HUES64 (cell line): ENCODE measurements at regions not wholly inside any gene's neighbourhood (a gene's known extent, or its start where the extent isn't known, plus 50 kb on each side); places are given as distances from the start of the nearest gene placed in this dataset.
"Not testable (repeated sequence)": the region's sequence is repeated elsewhere in the genome, so short reads cannot be mapped to it uniquely, and the experiment has no call there.

Source experiments
- H3K27ac ChIP-seq: 2 replicates; pipeline ENCODE4 v1.7.0; 2013; ENCODE audit warnings: low read depth, low read length, inconsistent platforms
- H3K27me3 ChIP-seq: 2 replicates; pipeline ENCODE4 v1.6.1; 2013; ENCODE audit warnings: mild to moderate bottlenecking, low read length; ENCODE audit not compliant: insufficient read depth
- H3K36me3 ChIP-seq: 2 replicates; pipeline ENCODE4 v1.6.1; 2013; ENCODE audit warnings: mild to moderate bottlenecking, low read length; ENCODE audit not compliant: insufficient read depth
- H3K4me1 ChIP-seq: 2 replicates; pipeline ENCODE4 v1.6.1; 2013; ENCODE audit warnings: mild to moderate bottlenecking, low read length, moderate library complexity; ENCODE audit not compliant: insufficient read depth
- H3K4me3 ChIP-seq: 2 replicates; pipeline ENCODE4 v1.5.1; 2013; ENCODE audit warnings: mild to moderate bottlenecking, low read length, moderate library complexity
- H3K9ac ChIP-seq: 2 replicates; pipeline ENCODE4 v1.6.1; 2013; ENCODE audit warnings: mild to moderate bottlenecking, low read depth, low read length
- H3K9me3 ChIP-seq: 2 replicates; pipeline ENCODE4 v1.6.1; 2013; ENCODE audit warnings: low read depth, low read length; ENCODE audit not compliant: insufficient read depth
- WGBS: fragments of 150-250, 120-280 bp; methylation state at CpG from one replicate; pipeline ENCODE4 v1.1.7; 2013; ENCODE audit warnings: missing lambda C conversion rate; 5-methylcytosine and 5-hydroxymethylcytosine counted together

- Histone ChIP-seq H3K9ac (no peak overlapping the region), H3K4me1 (peaks cover 5% of the 10 kb centered on the region; the same call in 1 of the 2 replicates), H3K27me3 (no peaks in the 10 kb centered on the region), H3K4me3 (no peak overlapping the region), H3K36me3 (no peaks in the 10 kb centered on the region), H3K9me3 (no peaks in the 10 kb centered on the region), H3K27ac (no peak overlapping the region)
- 91% methylated on average over 20 of the region's 22 CpGs for WGBS
Measured at GRCh38 chr7:142567201-142568075, 181.8 kb upstream of the PRSS1 start.

GRCh38 chr7:142566271-142566670 lies 183.0 kb upstream of the PRSS1 start:
- 94% methylated on average over 5 of the region's 5 CpGs for WGBS
- H3K36me3 ChIP-seq: no peaks in the 10 kb centered on the region
- no peak overlapping the region for H3K27ac ChIP-seq

GRCh38 chr7:142564125-142564524 lies 185.1 kb upstream of the PRSS1 start:
- WGBS: 89% methylated on average over 1 of the region's 3 CpGs
- not testable (repeated sequence) for H3K36me3 ChIP-seq, H3K4me1 ChIP-seq, H3K9ac ChIP-seq, H3K4me3 ChIP-seq, H3K9me3 ChIP-seq, H3K27ac ChIP-seq, H3K27me3 ChIP-seq

More at GRCh38 chr7:142566271-142566670, 183.0 kb upstream of the PRSS1 start:
- Histone ChIP-seq H3K4me1 (peaks cover 5% of the 10 kb centered on the region; the same call in 1 of the 2 replicates), H3K27me3 (no peaks in the 10 kb centered on the region), H3K9me3 (no peaks in the 10 kb centered on the region), H3K4me3 (no peak overlapping the region), H3K9ac (no peak overlapping the region)

GRCh38 chr7:142563470-142563869 lies 185.8 kb upstream of the PRSS1 start:
- H3K9me3 ChIP-seq: no peaks in the 10 kb centered on the region
- no peaks in the 10 kb centered on the region for H3K27me3 ChIP-seq
- H3K9ac ChIP-seq: no peak overlapping the region
- H3K36me3 ChIP-seq: no peaks in the 10 kb centered on the region
- 94% methylated on average over 1 of the region's 1 CpG for WGBS
- no peak overlapping the region for H3K27ac ChIP-seq
- peaks cover 3% of the 10 kb centered on the region; the same call in 1 of the 2 replicates for H3K4me1 ChIP-seq
- no peak overlapping the region for H3K4me3 ChIP-seq

- no peaks in the 10 kb centered on the region for H3K9me3 ChIP-seq
- H3K27ac ChIP-seq: no peak overlapping the region
- WGBS: 100% methylated on average over 1 of the region's 1 CpG
- H3K4me1 ChIP-seq: no peaks in the 10 kb centered on the region
- H3K36me3 ChIP-seq: no peaks in the 10 kb centered on the region
- no peak overlapping the region for H3K9ac ChIP-seq
- H3K27me3 ChIP-seq: no peaks in the 10 kb centered on the region
- H3K4me3 ChIP-seq: no peak overlapping the region
Measured at GRCh38 chr7:142562688-142563087, 186.6 kb upstream of the PRSS1 start.

GRCh38 chr7:142561396-142561795 lies 187.9 kb upstream of the PRSS1 start:
- not testable (repeated sequence) for H3K27me3 ChIP-seq, H3K9me3 ChIP-seq, H3K4me3 ChIP-seq, H3K4me1 ChIP-seq, H3K27ac ChIP-seq, H3K9ac ChIP-seq, H3K36me3 ChIP-seq
- WGBS: 92% methylated on average over 3 of the region's 3 CpGs

- not testable (repeated sequence) for H3K27ac ChIP-seq, H3K9ac ChIP-seq, H3K4me1 ChIP-seq, H3K4me3 ChIP-seq, H3K36me3 ChIP-seq, H3K27me3 ChIP-seq, H3K9me3 ChIP-seq
- WGBS: 97% methylated on average over 2 of the region's 6 CpGs
Measured at GRCh38 chr7:142560770-142561169, 188.5 kb upstream of the PRSS1 start.

GRCh38 chr7:142560166-142560565 lies 189.1 kb upstream of the PRSS1 start:
- H3K27ac ChIP-seq: no peak overlapping the region
- no peaks in the 10 kb centered on the region for H3K27me3 ChIP-seq
- H3K4me1 ChIP-seq: peaks cover 10% of the 10 kb centered on the region; the same call in 1 of the 2 replicates
- no peak overlapping the region for H3K4me3 ChIP-seq
- 98% methylated on average over 1 of the region's 2 CpGs for WGBS
- no peaks in the 10 kb centered on the region for H3K9me3 ChIP-seq
- H3K36me3 ChIP-seq: no peaks in the 10 kb centered on the region
- H3K9ac ChIP-seq: no peak overlapping the region

- Histone ChIP-seq H3K4me1 (peaks cover 10% of the 10 kb centered on the region; the same call in 1 of the 2 replicates), H3K9me3 (no peaks in the 10 kb centered on the region), H3K4me3 (no peak overlapping the region), H3K27me3 (no peaks in the 10 kb centered on the region), H3K9ac (no peak overlapping the region), H3K36me3 (no peaks in the 10 kb centered on the region), H3K27ac (no peak overlapping the region)
- 62% methylated on average over 5 of the region's 5 CpGs for WGBS
Measured at GRCh38 chr7:142557971-142558582, 191.2 kb upstream of the PRSS1 start.

GRCh38 chr7:142556740-142557139 lies 192.5 kb upstream of the PRSS1 start:
- H3K4me3 ChIP-seq: no peak overlapping the region
- no peak overlapping the region for H3K27ac ChIP-seq
- H3K9me3 ChIP-seq: no peaks in the 10 kb centered on the region
- H3K9ac ChIP-seq: no peak overlapping the region
- H3K4me1 ChIP-seq: peaks cover 10% of the 10 kb centered on the region; the same call in 1 of the 2 replicates
- 28% methylated on average over 4 of the region's 5 CpGs for WGBS
- no peaks in the 10 kb centered on the region for H3K36me3 ChIP-seq
- H3K27me3 ChIP-seq: no peaks in the 10 kb centered on the region
